ENCODE measurements at regions not wholly inside any gene's neighbourhood (a gene's known extent, or its start where the extent isn't known, plus 50 kb on each side); places are given as distances from the start of the nearest gene placed in this dataset.

DNA sequence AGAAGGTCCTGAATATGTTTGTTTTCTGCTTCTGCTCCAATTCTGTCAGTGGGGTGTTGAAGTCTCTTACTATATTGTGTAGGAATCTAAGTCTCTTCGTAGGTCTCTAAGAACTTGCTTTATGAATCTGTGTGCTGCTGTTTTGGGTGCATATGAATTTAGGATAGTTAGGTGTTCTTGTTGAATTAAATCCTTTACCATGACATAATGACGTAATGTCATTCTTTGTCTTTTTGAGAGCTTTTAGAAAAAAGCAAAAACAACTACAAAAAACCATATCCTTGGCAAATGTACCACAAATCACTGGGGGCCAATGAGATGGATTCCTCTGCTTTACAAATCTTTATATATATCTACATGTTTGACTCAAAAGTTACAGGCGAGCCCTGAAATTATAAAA is 576.1 kb downstream of the CDH18 start:
- ATAC-seq = no peak

Data from esophagus mucosa (tissue), 1 donor.